ENCODE measurements at regions not wholly inside any gene's neighbourhood (a gene's known extent, or its start where the extent isn't known, plus 50 kb on each side); places are given as distances from the start of the nearest gene placed in this dataset.

DNA sequence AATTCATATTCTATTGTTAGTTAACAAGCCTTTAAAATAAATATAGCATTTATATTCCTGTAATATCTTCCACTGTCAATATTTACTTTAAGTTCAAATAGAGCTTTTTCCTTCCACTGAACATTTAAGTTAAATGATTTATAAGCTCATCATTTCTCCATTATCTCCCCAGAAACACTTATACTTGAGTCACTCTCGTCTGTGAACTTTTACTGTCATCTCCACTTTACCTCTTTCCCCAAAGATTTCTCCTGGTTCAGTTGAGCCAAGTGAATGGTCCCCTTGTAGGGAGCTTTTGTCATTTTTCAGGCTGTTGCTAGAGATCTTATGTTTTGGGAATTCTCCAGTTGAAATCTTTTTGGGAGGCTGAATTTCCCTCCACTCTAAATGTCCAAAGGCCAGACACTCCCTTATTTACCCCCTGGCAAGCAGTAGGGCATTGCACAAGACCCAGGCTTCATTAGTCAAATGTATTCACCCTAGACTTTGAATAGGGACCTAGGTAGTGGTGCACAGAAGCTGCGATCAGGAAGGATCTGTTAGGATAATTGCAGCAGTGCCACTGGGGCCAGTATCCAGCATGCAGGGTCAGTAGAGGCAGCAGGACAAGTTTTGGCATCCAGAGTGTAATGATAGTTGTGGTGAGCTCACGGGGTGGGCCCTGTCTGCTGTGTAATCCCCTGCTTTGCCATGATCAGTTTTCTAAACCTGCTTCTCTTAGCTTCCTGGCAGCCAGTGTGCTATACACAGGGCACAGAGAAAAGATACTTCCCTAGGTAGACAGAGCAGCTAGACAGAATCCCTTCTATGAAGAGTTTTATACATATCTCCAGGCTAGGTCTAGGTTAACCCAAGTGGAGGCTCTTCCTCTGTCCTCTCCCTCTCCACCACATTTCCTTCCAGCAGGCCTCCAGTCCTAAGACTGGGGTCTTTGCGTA is 356.5 kb upstream of the SLCO3A1 start:
- no peaks in the 10 kb centered on the region; a peak in 1 of 4 replicates for H3K27me3 ChIP-seq (replicated peaks in 1 of 2; ENCODE audit: control insufficient read depth in 2 of 2, insufficient read depth in 2 of 2, low read length in 1 of 2)
- H3K79me2 ChIP-seq (ENCODE audit: control insufficient read depth, insufficient read depth, low read length), result no peaks in the 10 kb centered on the region
- no peaks in the 10 kb centered on the region for H3K36me3 ChIP-seq (ENCODE audit: control insufficient read depth in 2 of 2, insufficient read depth in 2 of 2, low read length in 1 of 2)
- no peak overlapping the region for H3K4me2 ChIP-seq (ENCODE audit: control insufficient read depth, insufficient read depth)
- WGBS (ENCODE audit: insufficient coverage, insufficient replicate concordance, low lambda C conversion rate, missing lambda C conversion rate), result 13% methylated on average over 4 of the region's 4 CpGs
- ChIA-PET SMC1A (ENCODE audit: uncharacterized antibody, unreplicated experiment) (no interaction called here), RAD21 (ENCODE audit: unreplicated experiment) (no interaction called here), POLR2A (no interaction called here), CTCF (no interaction called here)
- intact Hi-C loops (cut with micrococcal nuclease; ENCODE audit: unreplicated experiment) (no loop called here), in situ Hi-C loops (cut with MboI) (no loop called here)
- ATAC-seq (no peak), FAIRE-seq (no peak), DNase-seq (ENCODE audit: low read depth, low spot score) (no peak)
- no peak overlapping the region for H2AFZ ChIP-seq (ENCODE audit: control insufficient read depth, low read depth, low read length)
- no peak overlapping the region for H3K27ac ChIP-seq (ENCODE audit: control insufficient read depth, insufficient read depth)
- no TSS peak for BruUV-seq (replicated peaks)
- no peaks in the 10 kb centered on the region for H3K9me3 ChIP-seq (replicated peaks; ENCODE audit: control insufficient read depth, insufficient read depth, low read length)
- H3K4me3 ChIP-seq, result no peak overlapping the region
- no peak for TF ChIP-seq CBX3 (IDR thresholded peaks at IDR 0.05; ENCODE audit: borderline replicate concordance, low read depth)
- H3K4me1 ChIP-seq (ENCODE audit: control insufficient read depth, insufficient read depth, low read length), result no peaks in the 10 kb centered on the region
- H4K20me1 ChIP-seq (ENCODE audit: control insufficient read depth, insufficient read depth), result no peaks in the 10 kb centered on the region
- no peak overlapping the region for H3K9ac ChIP-seq (ENCODE audit: control insufficient read depth, insufficient read depth, low read length)

DNA sequence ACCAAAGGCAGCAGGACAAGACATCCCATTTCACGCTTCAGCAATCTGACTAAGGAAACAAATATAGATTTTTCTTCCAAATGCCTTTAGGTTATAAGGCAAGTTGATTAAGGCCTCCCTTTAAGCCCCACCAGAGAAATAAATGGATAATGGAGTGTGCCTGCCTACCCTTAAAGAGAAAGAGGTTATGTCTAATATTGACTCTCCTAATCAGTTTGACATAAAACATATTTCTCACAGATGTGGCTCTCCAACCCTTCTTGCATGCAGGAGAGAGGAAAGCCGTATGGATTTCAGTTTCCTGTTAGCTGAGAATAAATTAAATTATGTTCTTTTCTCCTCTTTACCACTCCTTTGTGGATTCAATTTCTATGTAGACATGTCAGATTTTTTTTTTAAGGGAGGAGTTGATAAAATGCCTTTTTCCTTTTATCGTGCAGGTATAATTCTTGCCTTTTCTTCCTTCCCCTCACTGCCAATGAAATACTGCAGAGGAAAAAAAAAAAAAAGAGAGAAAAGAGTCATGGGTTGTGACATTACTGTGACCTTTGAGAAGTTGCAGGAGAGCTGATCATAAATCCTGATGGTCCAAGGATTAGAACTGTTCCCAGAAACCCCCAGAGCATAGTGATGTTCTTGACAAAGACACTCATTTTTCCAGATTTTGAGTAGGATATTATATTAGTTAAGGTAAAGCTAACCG is 355.3 kb upstream of the SLCO3A1 start:
- in situ Hi-C loops (cut with MboI) (no loop called here), intact Hi-C loops (cut with micrococcal nuclease; ENCODE audit: unreplicated experiment) (no loop called here)
- Histone ChIP-seq H3K36me3 (ENCODE audit: control insufficient read depth in 2 of 2, insufficient read depth in 2 of 2, low read length in 1 of 2) (no peaks in the 10 kb centered on the region), H3K27ac (ENCODE audit: control insufficient read depth, insufficient read depth) (no peak overlapping the region), H3K9ac (ENCODE audit: control insufficient read depth, insufficient read depth, low read length) (no peak overlapping the region), H3K4me1 (ENCODE audit: control insufficient read depth, insufficient read depth, low read length) (no peaks in the 10 kb centered on the region), H3K4me3 (no peak overlapping the region), H4K20me1 (ENCODE audit: control insufficient read depth, insufficient read depth) (no peaks in the 10 kb centered on the region), H3K9me3 (replicated peaks; ENCODE audit: control insufficient read depth, insufficient read depth, low read length) (no peaks in the 10 kb centered on the region), H3K27me3 (replicated peaks in 1 of 2; ENCODE audit: control insufficient read depth in 2 of 2, insufficient read depth in 2 of 2, low read length in 1 of 2) (no peaks in the 10 kb centered on the region; a peak in 1 of 4 replicates), H3K79me2 (ENCODE audit: control insufficient read depth, insufficient read depth, low read length) (no peaks in the 10 kb centered on the region), H3K4me2 (ENCODE audit: control insufficient read depth, insufficient read depth) (no peak overlapping the region), H2AFZ (ENCODE audit: control insufficient read depth, low read depth, low read length) (no peak overlapping the region)
- POLR2A ChIA-PET, result no interaction called here
- CTCF ChIA-PET, result no interaction called here
- WGBS (ENCODE audit: insufficient coverage, insufficient replicate concordance, low lambda C conversion rate, missing lambda C conversion rate), result 32% methylated on average over 4 of the region's 4 CpGs
- RAD21 ChIA-PET (ENCODE audit: unreplicated experiment), result no interaction called here
- BruUV-seq (replicated peaks), result no TSS peak
- TF ChIP-seq SMARCA5 (IDR thresholded peaks at IDR 0.05) (no peak), GABPA (IDR thresholded peaks at IDR 0.05; ENCODE audit: low read depth) (no peak), STAT1 (conservative IDR thresholded peaks at IDR 0.05) (no peak), ZNF622 (IDR thresholded peaks at IDR 0.05) (no peak), BHLHE40 (IDR thresholded peaks at IDR 0.05; ENCODE audit: borderline replicate concordance in 1 of 2, low read depth in 2 of 2, low read length in 1 of 2) (no peak), RCOR1 (conservative IDR thresholded peaks at IDR 0.05; ENCODE audit: low read depth, low read length) (no peak), EZH2 (IDR thresholded peaks at IDR 0.05; ENCODE audit: borderline replicate concordance, control insufficient read depth, low read depth, low read length) (no peak)
- TF ChIP-seq, protein P1, sequence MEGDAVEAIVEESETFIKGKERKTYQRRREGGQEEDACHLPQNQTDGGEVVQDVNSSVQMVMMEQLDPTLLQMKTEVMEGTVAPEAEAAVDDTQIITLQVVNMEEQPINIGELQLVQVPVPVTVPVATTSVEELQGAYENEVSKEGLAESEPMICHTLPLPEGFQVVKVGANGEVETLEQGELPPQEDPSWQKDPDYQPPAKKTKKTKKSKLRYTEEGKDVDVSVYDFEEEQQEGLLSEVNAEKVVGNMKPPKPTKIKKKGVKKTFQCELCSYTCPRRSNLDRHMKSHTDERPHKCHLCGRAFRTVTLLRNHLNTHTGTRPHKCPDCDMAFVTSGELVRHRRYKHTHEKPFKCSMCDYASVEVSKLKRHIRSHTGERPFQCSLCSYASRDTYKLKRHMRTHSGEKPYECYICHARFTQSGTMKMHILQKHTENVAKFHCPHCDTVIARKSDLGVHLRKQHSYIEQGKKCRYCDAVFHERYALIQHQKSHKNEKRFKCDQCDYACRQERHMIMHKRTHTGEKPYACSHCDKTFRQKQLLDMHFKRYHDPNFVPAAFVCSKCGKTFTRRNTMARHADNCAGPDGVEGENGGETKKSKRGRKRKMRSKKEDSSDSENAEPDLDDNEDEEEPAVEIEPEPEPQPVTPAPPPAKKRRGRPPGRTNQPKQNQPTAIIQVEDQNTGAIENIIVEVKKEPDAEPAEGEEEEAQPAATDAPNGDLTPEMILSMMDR (IDR thresholded peaks at IDR 0.05 in 2 of 3, conservative IDR thresholded peaks at IDR 0.05 in 1 of 3; ENCODE audit: control insufficient read depth in 2 of 3, extremely low read depth in 1 of 3, insufficient read depth in 1 of 3, low read depth in 3 of 3, low read length in 3 of 3), result no peak
- FAIRE-seq, result no peak
- ATAC-seq, result no peak
- SMC1A ChIA-PET (ENCODE audit: uncharacterized antibody, unreplicated experiment), result no interaction called here
- no peak for DNase-seq (ENCODE audit: low read depth, low spot score)
